ENCODE measurements at regions not wholly inside any gene's neighbourhood (a gene's known extent, or its start where the extent isn't known, plus 50 kb on each side); places are given as distances from the start of the nearest gene placed in this dataset.
"Not testable (repeated sequence)": the region's sequence is repeated elsewhere in the genome, so short reads cannot be mapped to it uniquely, and the experiment has no call there.

DNA sequence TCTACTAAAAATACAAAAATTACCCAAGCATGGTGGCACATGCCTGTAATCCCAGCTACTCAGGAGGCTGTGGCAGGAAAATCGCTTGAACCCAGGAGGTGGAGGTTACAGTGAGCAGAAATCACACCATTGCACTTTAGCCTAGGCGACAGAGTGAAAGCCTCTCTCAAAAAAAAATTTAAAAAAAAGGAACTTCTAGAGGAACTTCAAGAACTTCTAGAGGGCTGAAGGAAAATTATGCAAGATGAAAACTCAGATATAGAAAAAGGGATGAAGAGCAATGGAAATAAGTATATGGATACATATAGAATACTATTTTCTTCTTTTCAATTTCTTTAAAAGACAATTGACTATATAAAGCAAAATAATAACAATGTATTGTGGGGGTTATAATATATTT is 51.2 kb upstream of the PRR5 start:
- no peak for ATAC-seq

DNA sequence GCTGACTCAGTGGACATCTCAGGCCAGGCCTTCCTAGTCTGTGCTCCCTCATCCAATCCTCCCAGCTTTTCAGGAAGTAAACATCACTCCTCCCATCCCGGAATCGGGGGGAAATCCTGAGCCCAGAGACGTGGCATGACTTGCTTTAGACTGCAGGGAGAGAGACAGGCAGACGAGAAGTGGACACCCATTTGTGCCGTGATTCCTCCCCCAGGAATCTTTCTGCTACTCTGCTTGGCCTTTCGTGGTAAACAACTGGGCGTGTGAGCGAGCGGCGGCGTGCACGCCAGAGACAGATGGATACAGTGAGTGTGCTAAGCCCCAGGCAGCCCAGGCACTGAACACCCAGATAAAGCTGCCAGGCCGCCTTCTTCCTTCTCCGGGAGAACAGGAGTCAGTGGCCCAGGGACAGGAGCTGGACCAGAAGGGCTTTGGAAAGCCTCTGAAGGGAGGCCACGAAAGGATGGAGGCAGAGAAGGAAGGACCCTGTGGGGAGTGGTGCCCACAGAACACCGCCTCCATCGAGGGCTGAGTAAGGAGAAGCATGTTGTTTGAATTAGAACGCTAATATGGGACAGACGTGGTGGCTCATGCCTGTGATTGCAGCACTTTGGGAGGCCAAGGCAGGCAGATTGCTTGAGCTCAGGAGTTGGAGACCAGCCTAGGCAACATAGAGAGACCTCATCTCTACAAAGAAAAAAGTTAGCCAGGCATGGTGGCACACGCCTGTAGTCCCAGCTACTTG is 53.0 kb upstream of the PRR5 start:
- ATAC-seq = peak; percentile 56

DNA sequence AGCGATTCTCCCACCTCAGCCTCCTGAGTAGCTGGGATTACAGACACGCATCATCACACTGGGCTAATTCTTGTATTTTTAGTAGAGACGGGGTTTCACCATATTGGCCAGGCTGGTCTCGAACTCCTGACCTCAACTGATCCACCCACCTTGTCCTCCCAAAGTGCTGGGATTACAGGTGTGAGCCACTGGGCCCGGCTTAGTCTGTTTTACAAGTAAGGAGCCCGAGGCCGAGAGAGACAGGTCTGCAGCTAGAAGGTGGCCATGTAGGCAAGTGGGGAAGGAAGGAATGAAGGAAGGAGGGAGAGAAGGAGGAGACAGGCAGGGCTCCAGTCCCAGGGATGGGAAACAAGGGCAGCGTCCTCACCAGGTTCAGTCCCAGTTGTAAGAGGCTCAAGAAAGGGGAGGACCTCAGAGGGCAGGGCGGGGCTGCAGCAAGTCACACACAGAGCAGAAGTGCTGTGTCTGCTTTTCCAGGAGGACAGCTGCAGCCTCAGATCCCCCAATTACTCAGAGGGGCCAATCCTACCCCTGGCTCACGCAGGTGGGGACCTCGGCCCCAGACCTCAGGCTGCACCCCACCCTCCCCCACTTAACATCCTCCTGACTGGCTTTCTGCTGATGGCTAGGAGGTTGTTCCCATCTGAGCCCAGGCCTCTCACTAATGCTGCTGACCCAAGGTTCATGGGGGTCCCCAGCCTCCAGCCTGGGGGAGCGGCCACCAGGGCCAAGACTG is 53.8 kb upstream of the PRR5 start:
- peak; percentile 53 for ATAC-seq

DNA sequence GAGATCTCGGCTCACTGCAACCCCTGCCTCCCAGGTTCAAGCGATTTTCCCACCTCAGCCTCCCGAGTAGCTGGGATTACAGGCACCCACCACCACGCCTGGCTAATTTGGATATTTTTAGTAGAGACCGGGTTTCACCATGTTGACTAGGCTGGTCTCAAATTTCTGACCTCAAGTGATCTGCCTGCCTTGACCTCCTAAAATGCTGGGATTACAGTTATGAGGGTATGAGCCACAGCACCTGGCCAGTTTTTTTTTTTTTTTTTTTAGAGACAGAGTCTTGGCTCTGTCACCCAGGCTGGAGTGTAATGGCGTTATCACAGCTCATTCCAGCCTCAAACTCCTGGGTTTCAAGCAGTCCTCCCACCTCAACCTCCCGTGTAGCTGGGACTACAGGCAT is 54.9 kb upstream of the PRR5 start:
- ATAC-seq = no peak

DNA sequence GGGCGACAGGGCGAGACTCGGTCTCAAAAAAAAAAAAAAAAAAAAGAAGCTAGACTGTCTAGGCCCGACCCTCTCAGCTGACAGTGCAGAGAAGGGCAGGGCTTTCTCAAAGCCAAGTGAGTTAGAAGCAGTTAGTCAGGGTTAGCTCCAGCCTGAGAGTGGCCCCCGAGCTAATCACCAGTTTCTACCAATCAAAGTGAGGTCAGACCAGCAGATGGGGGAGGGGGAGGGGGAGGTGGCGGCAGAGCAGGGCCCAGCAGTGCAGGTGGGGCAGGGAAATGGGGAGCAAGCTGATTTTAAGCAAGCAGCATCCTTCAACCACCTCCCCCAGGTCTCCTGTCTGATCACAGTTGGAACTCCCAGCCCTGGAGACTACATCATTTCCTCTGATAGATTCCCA is 55.3 kb upstream of the PRR5 start:
- ATAC-seq = peak; percentile 23

DNA sequence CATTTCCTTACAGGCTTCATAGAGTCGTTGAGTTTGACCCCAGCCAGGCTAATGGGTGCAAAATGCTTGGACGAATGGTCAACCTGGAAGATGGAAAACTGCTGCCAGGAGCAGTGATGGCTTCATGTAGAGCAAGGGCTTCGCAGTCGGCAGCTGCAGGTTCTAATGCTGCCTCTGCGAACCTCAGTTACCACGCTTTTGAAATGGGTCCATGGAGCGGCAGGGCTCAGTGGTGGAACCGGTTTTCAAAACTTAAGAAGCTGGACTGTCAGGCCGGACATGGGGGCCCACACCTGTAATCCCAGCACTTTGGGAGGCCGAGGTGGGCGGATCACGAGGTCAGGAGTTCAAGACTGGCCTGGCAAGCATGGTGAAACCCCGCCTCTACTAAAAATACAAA is 55.9 kb upstream of the PRR5 start:
- ATAC-seq = no peak

DNA sequence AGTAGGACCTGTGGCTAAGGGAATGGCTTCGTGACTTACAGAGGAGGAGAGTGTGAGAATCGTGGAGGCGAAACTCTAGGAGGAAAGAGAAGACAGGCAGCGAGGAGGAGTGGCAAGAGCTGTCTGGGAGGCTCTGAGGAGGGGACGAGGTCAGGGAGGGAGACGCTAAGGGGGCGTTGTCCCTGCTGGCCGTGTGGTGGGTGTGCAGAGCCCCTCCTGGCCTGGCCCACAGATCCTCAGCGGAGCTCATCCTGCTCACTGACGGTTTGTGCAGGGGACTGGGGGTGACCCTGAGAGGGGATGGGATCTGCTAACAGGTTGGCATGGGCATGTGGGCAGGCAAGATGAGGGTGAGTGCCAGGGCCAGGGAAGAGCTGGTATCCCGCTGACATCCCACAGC is 56.5 kb upstream of the PRR5 start:
- ATAC-seq = no peak

DNA sequence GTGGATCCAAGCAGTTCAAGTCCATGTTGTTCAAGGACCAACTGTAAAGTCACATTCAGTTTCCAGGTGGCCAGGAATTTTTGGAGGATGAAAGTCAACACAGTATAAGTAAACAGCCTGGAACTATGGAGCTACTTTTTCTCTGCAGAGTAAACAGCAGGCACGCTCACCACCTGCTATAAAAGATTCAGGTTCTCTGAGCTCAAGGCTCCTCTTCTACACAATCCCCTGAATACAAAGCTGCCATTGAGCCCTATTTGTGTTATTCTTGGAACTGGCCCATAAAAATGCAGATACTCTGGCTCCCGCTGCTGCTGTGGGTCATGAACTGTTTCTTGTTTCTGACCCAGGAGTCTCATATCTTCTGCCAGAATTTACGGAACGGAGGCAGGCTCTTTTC is 56.9 kb upstream of the PRR5 start:
- no peak for ATAC-seq

DNA sequence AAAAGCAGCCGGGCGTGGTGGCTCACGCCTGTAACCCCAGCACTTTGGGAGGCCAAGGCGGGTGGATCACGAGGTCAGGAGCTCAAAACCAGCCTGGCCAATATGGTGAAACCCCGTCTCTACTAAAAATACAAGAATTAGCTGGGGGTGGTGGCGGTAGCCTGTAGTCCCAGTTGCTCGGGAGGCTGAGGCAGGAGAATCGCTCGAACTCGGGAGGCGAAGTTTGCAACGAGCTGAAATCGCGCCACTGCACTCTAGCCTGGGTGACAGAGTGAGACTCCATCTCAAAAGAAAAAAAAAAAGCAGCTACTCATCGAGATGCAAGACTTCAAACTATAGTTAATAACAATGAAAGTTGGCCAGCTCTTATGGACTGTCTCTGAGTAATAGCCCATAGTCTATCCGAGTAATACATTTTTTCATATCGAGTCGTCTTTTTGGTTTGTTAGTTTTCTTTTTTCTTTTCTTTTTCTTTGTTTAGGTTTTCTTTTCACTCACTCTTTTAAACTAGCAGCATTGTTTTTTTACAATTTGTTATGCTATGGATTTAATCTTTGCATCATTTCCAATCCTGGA is 58.4 kb upstream of the PRR5 start:
- ATAC-seq = not testable (repeated sequence)

DNA sequence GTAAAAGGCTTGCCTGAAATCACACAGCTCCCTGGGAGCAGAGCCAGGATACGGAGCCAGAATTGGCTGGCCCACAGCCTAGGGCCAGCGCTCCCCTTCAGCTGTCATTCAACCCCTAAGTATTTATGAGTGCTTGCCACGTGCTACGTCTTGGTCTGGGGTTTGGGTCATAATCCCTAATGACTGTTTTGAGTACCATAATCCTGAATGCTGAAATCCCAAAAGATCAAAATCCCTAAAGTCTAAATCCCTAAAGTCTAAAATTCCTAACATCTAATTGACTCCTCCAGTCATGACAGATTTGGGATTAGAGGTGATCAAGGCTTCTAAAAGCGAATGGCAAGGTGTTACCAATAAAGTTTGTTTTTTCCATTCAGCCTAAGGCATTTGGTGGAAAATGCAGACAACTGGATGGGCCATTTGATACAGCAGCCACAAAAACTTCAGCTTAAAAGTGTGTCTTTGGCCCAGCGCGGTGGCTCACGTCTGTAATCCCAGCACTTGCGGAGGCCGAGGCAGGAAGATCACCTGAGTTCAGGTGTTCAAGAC is 59.8 kb upstream of the PRR5 start:
- ATAC-seq = no peak

DNA sequence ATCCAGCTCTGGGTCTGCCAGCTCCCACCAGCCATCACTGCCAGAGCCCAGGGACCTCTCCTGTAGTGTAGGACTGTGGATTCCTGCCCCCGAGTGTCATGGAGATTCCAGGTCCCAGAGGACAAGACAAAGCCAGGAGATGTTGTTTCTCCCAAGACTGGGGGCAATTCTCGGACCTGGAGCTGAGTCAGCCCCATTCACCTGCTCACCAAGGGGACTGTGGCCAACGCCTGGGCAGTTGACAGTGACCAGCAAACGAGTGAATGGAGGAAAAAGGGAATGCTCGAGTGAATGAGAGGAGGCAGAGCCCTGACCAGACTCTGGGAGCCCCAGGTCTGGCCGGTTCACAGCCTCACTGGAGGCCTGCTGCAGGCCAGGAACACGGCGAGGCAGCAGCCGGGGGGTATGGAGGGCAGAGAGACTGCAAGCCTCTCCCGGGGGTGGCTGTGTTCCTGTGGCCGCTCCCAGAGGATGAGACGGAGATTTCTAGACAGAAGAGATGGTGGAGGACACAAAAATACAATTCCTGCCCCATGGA is 61.3 kb upstream of the PRR5 start:
- ATAC-seq = no peak

DNA sequence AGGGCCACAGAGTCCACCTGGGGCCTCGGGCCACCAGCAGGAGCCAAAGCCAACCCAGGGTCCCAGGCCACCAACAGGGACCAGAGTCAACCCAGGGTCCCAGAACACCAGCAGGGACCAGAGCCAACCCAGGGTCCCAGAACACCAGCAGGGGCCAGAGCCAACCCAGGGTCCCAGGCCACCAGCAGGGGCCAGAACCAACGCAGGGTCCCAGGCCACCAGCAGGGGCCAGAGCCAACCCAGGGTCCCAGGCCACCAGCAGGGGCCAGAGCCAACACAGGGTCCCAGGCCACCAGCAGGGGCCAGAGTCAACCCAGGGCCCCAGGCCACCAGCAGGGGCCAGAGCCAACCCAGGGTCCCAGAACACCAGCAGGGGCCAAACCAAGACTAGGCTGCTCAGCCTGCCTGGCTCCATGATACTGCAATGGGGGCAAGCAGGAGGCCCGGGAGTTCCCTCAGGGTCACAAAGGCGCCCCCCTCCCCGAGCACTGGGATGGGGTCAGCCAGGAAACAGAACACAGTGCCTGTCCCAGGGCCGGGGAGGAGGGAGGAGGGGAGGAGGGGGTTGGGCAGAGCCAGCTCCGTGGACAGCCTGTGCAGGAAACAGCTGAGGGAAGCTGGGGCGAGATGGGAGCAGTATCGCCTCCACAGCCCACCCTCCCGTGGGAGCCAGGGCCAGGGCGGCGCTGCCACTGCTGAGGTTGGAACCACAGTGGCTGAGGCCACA is 62.0 kb upstream of the PRR5 start:
- ATAC-seq = peak; percentile 33

DNA sequence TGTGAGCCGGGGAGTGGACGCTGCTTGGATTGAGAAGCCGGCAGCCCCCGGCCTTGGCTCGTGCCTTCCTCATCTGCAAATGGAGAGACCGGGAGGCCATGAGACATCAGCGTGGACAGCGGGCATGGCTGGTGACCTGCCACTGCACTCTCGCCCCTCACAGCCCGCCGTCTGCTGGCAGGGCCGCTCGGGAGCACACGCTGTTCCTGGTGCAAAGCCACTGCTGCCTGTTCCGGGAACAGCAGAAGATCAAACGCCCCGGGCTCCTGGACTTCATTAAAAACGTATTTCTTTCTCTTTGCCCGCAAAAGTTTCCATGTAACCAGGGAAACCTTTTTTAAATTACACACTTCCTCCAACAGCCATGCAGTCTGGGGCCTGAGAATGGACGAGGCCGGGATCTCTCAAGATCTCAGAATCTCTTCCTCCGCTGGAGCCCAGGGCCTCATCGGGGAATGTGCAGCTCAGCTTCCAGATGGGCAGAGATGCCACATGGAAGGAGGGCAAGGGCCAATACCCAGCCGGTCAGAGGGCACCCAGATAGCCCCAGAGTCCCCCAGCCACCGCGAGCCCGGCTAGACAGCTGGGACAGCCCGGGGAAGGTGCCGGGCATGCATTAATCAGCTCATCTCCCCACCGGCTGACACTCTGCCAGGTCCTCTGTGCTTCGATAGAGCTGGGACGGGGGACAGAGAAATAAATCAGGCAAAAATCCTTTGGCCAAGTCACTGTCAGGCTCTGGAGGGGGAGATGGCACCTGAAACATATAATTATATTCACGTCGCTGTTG is 62.8 kb upstream of the PRR5 start:
- peak; percentile 55 for ATAC-seq

DNA sequence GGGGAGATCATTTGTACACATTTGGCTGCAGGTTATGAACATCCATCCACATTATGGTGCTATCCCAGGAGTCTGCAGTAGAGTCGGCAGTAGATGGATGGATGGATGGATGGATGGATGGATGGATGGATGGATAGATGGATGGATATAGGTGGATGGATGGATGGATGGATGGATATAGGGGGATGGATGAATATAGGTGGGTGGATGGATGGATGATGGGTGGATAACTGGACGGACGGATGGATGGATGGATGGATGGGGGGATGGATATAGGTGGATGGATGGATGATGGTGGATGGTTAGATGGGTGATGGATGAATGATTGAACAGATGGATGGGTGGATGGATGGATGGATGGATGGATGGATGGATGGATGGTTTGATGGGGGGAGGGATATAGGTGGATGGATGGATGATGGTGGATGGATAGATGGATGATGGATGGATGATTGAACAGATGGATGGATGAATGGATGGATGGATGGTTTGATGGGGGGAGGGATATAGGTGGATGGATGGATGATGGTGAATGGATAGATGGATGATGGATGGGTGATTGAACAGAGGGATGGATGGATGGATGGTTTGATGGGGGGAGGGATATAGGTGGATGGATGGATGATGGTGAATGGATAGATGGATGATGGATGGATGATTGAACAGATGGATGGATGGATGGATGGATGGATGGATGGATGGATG is 65.3 kb upstream of the PRR5 start:
- ATAC-seq = not testable (repeated sequence)

DNA sequence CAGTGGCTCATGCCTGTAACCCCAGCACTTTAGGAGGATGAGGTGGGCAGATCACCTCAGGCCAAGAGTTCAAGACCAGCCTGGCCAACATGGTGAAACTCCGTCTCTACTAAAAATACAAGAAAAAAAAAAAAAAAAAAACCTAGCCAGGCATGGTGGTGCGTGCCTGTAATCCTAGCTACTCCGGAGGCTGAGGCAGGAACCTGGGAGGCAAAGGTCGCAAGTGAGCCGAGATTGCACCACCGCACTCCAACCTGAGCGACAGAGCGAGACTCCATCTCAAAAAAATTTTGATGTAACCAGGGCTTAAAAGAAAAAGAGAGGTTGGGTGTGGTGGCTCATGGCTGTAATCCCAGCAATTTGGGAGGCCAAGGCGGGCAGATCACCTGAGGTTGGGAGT is 66.4 kb upstream of the PRR5 start:
- not testable (repeated sequence) for ATAC-seq

DNA sequence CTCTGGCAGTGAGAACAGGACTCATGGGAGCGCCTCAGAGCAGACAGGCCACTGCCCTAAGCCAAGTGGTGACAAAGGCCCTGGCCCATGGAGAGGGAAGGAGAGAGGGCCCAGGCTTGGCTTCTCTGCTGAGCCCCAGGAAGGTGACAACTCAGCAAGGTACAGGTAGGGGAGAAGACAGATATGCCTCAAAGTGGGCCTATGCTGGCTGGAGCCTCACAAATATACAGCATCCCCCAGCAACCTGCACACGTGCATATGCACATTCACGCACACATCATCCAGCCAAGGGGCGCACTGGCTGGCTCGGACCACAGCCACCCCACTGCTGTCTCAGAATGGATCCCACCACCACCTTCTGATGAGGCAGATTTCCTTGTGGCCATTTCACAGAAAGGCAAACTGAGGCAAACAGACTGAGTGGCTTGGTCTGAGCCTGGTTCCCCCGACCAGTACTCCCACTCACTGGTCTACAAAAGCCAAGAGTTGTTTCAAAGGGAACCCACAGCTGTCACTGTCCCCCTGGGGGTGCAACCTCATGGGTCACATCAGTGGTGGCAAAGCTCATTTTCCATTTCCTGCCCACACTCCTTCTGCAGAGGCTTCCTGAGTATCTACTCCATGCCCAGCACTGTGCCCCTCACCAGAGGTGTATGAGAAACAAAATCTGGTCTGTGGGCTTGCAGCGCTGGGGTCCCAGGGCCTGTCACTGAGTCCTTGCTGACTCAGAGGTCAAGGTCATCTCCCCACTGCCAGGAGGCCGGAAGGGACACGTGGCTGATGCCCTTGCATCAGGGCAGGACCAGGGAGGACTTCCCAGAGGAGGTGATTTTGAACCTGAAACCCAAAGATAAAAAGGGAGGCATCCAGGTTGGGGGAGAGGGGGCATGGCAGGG is 67.3 kb upstream of the PRR5 start:
- ATAC-seq = no peak

DNA sequence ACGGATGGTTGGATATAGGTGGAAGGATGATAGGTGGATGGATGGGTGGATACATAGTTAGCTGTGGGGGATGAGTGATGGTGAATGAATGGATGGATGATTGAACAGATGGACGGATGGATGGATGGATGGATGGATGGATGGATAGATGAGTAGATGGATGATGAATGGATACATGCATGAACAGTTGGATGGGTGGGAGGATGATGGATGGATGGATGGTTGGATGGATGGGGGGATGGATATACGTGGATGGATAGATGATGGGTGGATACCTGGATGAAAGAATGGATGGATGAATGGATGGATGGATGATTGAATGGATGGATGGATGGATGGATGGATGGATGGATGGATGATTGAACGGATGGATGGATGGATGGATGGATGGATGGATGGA is 68.4 kb upstream of the PRR5 start:
- no peak for ATAC-seq

DNA sequence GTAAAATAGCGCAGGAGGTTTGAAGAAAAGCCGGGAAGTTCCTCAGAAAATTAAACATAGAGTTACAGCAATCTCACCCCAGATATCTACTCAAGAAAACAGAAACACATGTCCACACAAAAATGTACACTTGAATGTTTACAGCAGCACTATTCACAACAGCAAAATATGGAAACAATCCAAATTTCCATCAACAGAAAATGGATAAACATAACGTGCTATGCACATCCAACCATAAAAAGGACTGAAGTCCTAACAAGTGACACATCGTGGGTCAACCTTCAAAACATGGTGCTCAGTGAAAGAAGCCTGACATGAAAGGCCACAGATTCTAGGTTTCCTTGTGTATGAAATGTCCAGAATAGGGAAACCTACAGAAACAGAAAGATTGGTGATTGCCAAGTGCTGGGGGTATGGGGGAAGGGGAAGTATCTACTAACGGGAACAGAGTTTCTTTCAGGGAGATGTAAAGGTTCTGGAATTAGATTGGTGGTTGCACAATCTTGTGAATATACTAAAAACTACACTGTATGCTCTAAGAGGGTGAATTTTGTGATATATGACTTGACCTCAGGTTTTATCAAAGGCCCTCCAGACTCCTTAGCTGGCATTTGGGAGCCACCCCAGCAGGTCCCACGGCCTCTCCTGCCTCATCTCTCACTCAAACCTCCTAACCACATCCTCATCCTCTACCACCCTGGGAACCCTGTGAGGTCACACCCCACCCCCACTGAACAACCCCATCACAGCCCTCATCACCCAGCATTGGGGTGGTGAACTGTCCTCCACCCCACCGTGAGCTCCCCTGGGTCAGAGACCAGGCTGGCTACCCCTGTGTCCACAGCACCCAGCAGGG is 69.2 kb upstream of the PRR5 start:
- no peak for ATAC-seq

DNA sequence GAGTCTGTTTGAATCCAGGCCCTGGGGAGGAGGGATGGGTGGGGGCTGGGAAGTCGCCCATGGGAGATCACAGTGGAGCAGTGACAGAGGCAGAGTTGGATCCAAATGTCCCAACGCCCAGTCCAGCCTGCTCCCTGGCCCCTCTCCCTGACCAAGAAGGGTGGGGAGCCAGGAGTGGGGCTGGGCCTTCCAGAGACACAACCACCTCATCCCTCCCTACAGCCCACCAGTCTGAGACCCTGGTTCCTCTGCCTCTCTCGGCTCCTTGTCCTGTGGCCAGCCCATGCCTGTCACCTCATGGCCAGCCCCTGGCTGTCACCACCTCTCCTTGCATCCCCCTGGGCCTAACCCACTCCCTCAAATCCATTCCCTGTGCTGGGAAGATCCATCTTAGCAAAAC is 71.2 kb upstream of the PRR5 start:
- no peak for ATAC-seq
